ENCODE measurements at regions not wholly inside any gene's neighbourhood (a gene's known extent, or its start where the extent isn't known, plus 50 kb on each side); places are given as distances from the start of the nearest gene placed in this dataset.

DNA sequence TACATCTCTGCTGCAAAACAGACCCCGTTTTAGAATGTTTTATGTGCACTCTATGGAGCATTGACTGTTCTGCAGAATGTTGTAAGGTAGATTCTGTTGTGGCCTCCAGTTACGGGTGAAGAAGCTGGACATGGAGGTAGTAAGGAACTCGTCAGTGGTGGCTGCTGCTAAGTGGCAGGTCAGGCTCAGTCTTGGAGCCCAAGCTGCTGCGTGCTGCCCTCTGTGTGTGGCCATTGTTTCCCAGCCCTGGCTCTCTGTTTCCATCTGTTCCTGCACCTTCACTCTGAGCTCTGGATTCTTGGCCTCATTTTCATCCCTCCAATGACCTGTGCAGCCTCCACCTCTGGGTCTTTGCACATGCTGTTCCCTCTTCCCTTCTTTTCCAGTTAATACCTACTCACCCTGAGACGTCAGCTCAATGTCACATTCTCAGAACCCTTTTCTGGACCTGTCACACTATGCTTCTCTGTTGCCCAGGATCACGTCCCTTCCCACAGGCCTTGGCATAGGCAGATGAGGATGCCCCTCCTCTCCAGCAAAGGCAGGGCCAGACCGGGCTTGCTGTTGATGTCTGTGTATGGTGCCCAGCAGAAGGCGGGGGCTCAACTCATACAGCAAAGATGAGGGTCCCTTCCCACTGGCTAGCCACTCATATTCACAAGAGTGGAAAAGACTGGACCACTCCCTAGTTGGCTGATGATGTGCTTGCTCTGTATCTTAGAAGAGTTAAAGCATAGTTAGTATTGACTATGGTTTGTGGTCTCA, 97.6 kb downstream of the TENT4A start:
- no peak for TF ChIP-seq EP300 (IDR thresholded peaks at IDR 0.05)
- TF ChIP-seq, protein P1, sequence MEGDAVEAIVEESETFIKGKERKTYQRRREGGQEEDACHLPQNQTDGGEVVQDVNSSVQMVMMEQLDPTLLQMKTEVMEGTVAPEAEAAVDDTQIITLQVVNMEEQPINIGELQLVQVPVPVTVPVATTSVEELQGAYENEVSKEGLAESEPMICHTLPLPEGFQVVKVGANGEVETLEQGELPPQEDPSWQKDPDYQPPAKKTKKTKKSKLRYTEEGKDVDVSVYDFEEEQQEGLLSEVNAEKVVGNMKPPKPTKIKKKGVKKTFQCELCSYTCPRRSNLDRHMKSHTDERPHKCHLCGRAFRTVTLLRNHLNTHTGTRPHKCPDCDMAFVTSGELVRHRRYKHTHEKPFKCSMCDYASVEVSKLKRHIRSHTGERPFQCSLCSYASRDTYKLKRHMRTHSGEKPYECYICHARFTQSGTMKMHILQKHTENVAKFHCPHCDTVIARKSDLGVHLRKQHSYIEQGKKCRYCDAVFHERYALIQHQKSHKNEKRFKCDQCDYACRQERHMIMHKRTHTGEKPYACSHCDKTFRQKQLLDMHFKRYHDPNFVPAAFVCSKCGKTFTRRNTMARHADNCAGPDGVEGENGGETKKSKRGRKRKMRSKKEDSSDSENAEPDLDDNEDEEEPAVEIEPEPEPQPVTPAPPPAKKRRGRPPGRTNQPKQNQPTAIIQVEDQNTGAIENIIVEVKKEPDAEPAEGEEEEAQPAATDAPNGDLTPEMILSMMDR (IDR thresholded peaks at IDR 0.05), result no peak

Measured in A549 (cell line).